ENCODE measurements at regions not wholly inside any gene's neighbourhood (a gene's known extent, or its start where the extent isn't known, plus 50 kb on each side); places are given as distances from the start of the nearest gene placed in this dataset.

- DNase-seq (ENCODE audit: extremely low read depth, low read depth, low spot score) = no peak
Observed at GRCh38 chr12:127893895-127894609, 372.9 kb upstream of the TMEM132C start.

- no peak for DNase-seq (ENCODE audit: extremely low read depth, low read depth, low spot score)
Observed at GRCh38 chr12:127896661-127897060, 370.3 kb upstream of the TMEM132C start.

- DNase-seq (ENCODE audit: extremely low read depth, low read depth, low spot score) = no peak
Observed at GRCh38 chr12:127898616-127899015, 368.4 kb upstream of the TMEM132C start.

GRCh38 chr12:127899971-127900370 lies 367.0 kb upstream of the TMEM132C start:
- DNase-seq (ENCODE audit: extremely low read depth, low read depth, low spot score) = no peak

GRCh38 chr12:127900386-127900785 lies 366.6 kb upstream of the TMEM132C start:
- DNase-seq (ENCODE audit: extremely low read depth, low read depth, low spot score) = no peak

- DNase-seq (ENCODE audit: extremely low read depth, low read depth, low spot score) = no peak
Observed at GRCh38 chr12:127903146-127903545, 363.8 kb upstream of the TMEM132C start.

- DNase-seq (ENCODE audit: extremely low read depth, low read depth, low spot score) = no peak
Observed at GRCh38 chr12:127909041-127909440, 357.9 kb upstream of the TMEM132C start.

- DNase-seq (ENCODE audit: extremely low read depth, low read depth, low spot score) = no peak
Observed at GRCh38 chr12:127911291-127911690, 355.7 kb upstream of the TMEM132C start.

- no peak for DNase-seq (ENCODE audit: extremely low read depth, low read depth, low spot score)
Observed at GRCh38 chr12:127912035-127912665, 354.8 kb upstream of the TMEM132C start.

- no peak for DNase-seq (ENCODE audit: extremely low read depth, low read depth, low spot score)
Observed at GRCh38 chr12:127923501-127923900, 343.5 kb upstream of the TMEM132C start.

- DNase-seq (ENCODE audit: extremely low read depth, low read depth, low spot score) = no peak
Observed at GRCh38 chr12:127925971-127926370, 341.0 kb upstream of the TMEM132C start.

GRCh38 chr12:127928178-127928577 lies 338.8 kb upstream of the TMEM132C start:
- DNase-seq (ENCODE audit: extremely low read depth, low read depth, low spot score) = no peak

GRCh38 chr12:127928615-127929571 lies 338.1 kb upstream of the TMEM132C start:
- DNase-seq (ENCODE audit: extremely low read depth, low read depth, low spot score) = peak; percentile 4

- DNase-seq (ENCODE audit: extremely low read depth, low read depth, low spot score) = no peak
Observed at GRCh38 chr12:127930122-127930521, 336.8 kb upstream of the TMEM132C start.

- DNase-seq (ENCODE audit: extremely low read depth, low read depth, low spot score) = no peak
Observed at GRCh38 chr12:127934409-127934808, 332.6 kb upstream of the TMEM132C start.

GRCh38 chr12:127936463-127936862 lies 330.5 kb upstream of the TMEM132C start:
- DNase-seq (ENCODE audit: extremely low read depth, low read depth, low spot score) = no peak

- DNase-seq (ENCODE audit: extremely low read depth, low read depth, low spot score) = no peak
Observed at GRCh38 chr12:127941332-127941731, 325.6 kb upstream of the TMEM132C start.

GRCh38 chr12:127942981-127943380 lies 324.0 kb upstream of the TMEM132C start:
- DNase-seq (ENCODE audit: extremely low read depth, low read depth, low spot score) = no peak

GRCh38 chr12:127943481-127944210 lies 323.3 kb upstream of the TMEM132C start:
- DNase-seq (ENCODE audit: extremely low read depth, low read depth, low spot score) = no peak

GRCh38 chr12:127944211-127944899 lies 322.6 kb upstream of the TMEM132C start:
- DNase-seq (ENCODE audit: extremely low read depth, low read depth, low spot score) = no peak

Data from glomerular endothelial cell (primary cell).